Activated CD4-positive, CD25-positive, alpha-beta regulatory T cell treated with anti-CD3 and anti-CD28 coated beads, Interleukin-2, amount 50 U/mL, for 24 hours (primary cell): ENCODE measurements at regions not wholly inside any gene's neighbourhood (a gene's known extent, or its start where the extent isn't known, plus 50 kb on each side); places are given as distances from the start of the nearest gene placed in this dataset.
"Not testable (repeated sequence)": the region's sequence is repeated elsewhere in the genome, so short reads cannot be mapped to it uniquely, and the experiment has no call there.

Experiments used
- ATAC-seq, 2 donors: fragments of 150-1000 bp; cut with Tn5 transposase; one replicate each; pipeline ENCODE4 v1.10.0; 2021; ENCODE audit warnings: mild to moderate bottlenecking in 1 of 2, moderate library complexity in 1 of 2

DNA sequence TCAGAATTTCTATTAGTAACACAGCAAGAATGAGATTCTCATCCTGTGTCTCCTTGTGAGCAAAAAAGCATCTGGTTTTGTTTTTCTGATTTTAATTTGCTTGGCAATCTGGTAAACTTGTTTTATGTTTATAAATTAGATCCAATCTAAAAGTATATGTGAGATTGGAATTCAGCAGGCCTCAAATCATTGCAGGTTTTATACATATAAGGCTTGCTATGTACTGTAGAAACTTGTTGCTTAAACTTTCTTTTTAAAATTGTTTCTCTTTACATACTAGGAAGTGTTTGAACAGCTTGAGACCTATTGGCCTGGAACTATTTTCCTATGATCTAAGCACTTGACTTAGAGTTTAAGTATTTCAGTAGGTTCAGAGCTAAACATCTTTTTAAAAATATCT is 1037.8 kb downstream of the NR2F1-AS1 start:
- no peak for ATAC-seq

DNA sequence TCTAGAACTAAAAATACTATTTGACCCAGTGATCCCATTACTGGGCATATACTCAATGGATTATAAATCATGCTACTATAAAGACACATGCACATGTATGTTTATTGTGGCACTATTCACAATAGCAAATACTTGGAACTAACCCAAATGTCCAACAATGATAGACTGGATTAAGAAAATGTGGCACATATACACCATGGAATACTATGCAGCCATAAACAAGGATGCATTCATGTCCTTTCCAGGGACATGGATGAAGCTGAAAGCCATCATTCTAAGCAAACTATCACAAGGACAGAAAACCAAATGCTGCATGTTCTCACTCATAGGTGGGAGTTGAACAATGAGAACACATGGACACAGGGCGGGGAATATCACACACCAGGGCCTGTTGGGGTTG is 1039.0 kb downstream of the NR2F1-AS1 start:
- ATAC-seq = not testable (repeated sequence)

DNA sequence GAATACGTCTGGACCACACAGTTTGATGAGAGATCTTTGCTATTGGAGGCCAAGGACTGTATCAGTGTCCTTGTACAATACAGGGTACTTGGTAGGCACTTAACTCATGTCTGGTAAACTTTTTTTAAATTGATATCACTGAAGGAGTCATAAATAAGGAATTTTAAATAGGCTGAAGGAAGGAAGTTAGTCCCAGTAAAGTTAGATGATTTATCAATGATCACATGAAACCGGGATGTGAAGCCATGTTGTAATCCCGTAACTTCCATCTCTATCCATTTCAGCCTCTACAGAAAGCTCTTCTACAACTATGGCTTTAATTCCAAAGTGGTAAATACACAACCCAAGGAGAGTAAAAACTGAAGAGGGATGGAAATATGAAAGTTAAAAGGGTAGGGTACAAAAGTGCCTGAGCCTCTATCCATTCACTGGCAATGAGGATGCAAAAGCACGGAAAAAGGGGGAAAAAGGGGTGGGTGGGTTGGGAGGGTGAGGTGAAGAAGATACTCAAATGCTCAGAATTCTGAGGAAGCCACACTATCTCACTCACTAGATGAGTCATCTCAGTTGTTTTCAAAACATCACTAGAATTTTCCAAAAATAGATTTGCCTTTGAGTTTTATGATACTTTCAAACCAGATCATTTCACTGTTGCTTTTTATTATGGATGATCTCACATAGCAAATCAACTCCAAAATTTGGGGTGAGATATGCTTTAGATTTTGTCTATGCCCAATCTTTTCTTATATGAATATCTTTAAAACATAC is 1053.5 kb downstream of the NR2F1-AS1 start:
- no peak for ATAC-seq

DNA sequence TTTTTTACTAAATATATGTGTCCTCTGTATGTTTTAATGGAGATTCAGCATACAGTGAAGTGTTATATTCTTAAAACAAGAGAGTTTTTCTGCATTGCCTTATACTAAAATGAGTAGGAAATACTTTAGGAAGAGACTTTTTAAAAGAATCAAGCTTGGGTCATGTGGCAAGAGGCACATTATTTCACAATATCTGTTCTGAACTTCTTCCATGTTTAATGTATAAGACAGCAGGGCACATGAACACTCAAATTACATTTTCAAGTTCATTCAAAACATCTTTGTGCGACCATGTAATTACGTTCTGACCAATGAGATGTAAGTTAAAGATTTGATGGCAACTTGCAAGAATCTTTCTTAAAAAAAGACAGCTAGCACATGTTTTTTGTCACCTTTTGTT is 1055.9 kb downstream of the NR2F1-AS1 start:
- no peak for ATAC-seq

DNA sequence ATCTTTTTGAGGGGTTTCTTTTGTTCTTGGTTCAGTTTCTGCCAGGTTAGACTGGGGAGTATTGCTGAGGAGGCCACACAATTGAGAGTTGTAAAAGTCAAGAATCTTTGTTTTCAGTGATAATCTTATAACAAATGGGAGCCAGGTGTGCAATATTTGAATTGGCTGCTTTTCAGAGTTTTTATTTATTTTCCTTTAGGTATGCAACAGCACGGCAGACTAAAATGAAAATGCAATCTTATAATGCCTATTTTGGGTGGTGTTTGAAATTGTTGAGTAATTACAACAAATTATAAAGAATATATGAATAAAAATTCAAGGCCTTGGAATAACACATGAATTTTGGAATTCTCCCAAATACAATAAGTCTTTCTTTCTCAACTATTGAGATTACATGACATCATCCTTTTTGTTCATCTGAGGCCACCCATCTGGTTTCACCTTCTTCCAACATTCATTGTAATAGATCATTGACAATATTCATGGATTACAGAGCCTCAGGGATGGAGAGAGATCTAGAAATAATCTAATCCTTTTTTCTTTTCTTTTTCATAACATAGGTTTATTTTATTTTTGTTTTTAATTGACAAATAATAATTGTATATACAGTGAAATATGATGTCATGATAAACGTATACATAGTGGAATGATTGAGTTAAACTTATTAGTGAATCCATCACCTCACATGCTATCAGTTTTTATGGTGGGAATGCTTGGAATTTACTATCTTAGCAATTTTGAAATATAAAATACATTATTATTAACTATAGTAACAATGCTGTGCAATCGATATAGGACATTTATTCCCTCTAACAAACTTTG is 1061.0 kb downstream of the NR2F1-AS1 start:
- ATAC-seq = no peak

DNA sequence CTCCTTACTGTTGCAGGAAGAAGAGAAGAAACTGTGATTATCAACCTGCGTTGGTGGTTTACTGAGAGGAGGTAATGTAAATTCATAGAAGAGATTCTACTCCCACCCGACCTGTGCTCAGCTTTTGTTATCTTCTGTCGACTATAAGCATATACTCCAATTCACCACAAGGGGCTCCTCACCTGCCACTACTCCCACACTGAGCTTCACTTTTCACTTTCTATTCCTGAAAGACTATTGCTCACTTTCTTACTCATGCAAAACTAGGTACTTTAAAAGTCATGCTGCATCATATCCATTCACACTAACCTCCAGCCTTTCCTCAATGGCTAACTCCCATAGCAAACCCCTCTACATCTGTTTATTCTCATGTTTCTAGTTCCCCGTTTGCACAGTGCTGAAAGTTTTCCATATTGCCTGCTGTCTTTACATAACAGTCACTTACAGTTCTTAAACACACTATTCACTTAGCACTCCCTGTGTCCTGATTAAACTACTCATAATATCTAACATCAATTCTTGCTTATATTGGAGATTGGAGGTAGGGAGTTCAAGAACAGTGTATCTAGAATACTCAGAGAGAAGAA is 1062.6 kb downstream of the NR2F1-AS1 start:
- peak; percentile 41 to 46 for ATAC-seq

DNA sequence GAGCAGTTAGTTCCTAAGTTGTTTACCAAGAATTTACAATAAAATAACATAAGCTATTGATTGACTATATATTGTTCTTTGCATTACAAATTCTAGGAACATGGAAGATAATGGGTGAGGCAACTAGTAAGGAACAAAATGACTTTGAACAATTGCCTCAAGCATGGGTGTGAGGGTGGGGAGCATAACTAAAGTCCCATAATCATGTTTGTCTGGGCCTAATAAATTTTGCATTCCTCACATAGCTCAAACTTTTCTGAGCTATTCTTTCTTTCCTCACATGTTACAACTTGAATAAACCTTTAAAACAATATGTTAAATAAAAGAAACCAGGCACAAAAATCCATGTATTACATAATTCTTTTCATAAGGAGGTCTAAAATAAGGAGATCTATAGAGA is 1066.1 kb downstream of the NR2F1-AS1 start:
- ATAC-seq = no peak

DNA sequence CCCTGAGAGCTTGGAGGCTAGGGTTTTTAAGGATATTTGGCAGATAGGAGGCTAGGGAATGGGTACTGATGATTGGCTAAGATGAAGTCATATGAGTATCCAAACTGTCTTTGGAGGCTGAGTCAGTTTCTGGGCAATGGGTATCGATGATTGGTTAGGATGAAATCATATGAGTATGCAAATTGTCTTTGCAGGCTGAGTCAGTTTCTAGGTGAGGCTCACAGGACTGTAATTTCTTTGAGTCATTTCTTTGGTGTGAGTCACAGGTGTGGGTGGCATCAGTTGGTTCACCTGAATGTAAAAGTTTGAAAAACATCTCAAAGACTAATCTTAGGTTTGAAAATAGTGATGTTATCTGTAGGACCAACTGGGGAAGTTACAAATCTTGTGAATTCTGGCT is 1068.0 kb downstream of the NR2F1-AS1 start:
- peak; percentile 32 to 43 for ATAC-seq

DNA sequence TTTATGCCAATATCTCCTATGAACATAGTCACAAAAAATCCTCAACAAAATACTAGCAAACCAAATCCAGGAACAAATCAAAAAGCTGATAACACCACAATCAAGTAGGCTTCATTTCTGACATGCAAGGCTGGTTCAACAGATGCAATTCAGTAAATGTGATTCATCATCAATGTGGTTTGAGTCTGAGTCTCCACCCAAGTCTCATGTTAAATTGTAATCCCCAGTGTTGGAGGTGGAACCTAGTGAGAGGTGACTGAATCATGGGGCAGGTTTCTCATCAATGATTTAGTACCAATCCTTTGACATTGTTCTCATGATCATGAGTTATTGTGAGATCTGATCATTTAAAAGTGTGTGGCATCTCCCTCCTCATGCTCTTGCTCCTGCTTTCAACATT is 1072.7 kb downstream of the NR2F1-AS1 start:
- ATAC-seq = no peak

DNA sequence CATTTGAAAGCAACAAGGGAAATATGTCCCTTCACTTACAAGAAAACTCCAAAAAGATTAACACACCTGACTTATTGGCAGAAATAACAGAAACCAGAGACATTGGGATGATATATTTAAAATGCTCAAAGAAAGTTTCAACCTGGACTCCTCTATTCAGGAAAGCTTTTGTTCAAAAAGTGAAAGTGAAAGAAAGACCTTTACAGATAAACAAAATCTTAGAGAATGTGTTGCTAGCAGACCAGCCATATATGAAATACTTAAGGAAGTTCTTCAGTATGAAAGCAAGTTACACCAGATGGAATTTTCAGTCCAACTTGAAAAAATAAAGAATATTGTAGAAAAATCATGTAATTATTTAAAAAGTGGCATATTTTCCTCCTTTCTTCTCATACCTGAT is 1075.1 kb downstream of the NR2F1-AS1 start:
- no peak for ATAC-seq

DNA sequence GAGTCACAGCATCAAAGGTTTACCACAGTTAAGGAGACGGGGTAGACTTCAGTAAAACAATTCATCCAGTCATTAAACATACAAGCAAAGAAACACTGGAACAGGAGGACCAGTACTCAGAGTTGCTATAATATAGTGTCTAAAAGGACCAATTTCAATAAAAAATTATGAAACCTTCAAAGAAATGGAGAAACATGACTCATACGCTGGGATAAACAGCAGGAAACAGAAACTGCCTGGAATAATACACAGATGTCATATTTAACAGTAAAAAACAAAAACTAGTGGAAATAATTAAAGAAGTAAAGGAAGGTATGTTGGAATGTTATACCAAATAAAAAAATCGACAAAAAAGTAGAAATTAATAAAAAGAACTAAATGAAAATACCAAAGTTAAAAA is 1075.9 kb downstream of the NR2F1-AS1 start:
- ATAC-seq = no peak

DNA sequence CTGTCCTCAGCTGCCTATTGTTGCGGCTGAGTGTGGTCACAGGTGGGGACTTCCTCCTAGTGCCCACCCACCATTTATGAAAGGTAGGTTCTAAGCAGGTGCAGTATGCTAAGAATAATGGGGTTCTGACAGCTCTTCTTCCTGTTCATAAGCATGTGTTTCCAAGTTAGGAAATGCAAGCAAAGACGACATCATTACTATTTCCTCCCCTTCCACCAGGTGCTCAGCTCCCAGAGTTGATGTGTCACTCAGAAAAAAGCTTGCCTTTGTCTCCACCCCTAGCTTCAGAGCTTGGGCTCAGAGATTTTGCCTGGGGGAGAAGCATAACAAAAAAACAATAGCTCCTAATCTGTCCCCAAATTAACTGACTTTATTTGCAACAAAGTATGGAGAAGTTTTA is 1076.7 kb downstream of the NR2F1-AS1 start:
- ATAC-seq = no peak

DNA sequence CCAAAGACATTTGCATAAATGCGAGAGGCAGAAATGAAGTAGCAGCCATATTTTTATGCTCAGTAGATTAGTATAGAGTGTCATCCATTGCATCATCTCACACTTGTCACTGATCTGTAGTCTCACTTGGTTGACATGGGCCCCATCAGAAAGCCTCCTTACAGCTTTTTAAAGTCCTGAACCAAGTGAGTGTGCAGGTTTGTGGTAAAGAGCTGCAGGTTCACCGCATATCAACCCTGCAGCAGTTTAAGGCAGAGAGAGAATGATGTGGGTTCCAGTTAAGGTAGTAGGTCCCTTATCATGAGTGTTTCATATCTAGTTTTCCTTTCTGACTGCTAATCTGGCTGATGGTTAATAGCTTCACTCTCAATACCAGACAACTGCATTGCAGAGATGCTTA is 1080.3 kb downstream of the NR2F1-AS1 start:
- no peak for ATAC-seq

DNA sequence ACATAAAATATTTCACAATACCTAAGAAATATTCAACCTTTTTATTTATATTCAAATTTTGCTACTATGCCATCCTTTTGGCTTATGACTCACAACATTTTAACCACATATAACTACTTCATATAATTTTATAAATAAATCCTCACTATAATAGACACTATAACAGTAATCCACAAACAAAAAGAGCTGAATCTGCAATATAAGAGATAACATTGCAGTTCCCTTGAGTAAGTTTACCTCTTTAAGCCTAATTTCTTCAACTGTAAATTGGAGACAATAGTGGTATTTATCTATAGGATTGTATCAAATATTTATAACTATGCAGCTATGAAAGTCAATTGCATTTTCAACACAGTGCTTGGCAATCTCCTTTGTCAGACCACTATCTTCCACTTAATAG is 1084.5 kb downstream of the NR2F1-AS1 start:
- no peak for ATAC-seq

DNA sequence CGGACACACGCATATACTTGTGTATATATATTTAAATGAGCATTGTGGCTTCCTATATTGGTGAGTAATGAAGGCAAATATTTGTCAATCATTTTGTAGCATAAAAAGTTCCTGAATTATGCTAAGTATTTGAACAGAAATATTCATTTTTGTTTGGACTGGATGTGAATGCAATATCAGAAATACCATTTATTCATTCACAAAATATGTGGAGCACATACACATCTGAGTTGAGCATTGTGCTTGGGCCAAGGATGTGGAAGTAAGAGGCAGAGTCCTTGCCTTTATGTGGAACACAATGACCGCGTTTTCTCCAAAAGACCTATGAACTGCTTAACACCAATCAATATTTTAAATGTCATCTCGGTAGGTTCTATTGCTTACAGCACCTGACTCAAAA is 1086.5 kb downstream of the NR2F1-AS1 start:
- no peak for ATAC-seq

DNA sequence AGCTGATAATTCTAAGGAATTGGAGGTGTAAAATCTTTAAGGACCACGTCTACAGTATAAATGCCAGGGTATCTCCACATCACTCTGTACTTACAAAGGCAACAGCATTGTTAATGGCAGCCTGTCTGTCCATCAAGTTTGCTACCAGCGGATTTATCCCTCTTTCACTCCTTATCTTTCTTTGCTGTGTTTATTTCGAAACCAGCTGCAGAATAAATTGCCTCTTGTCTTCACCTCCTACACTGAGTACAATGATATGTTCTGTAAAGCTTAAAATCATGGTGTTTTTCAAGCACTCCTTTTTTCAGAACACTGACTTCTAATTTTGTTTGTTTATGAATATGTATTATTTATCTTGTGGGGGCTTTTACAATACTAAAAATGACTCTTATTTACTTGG is 1088.1 kb downstream of the NR2F1-AS1 start:
- no peak for ATAC-seq

DNA sequence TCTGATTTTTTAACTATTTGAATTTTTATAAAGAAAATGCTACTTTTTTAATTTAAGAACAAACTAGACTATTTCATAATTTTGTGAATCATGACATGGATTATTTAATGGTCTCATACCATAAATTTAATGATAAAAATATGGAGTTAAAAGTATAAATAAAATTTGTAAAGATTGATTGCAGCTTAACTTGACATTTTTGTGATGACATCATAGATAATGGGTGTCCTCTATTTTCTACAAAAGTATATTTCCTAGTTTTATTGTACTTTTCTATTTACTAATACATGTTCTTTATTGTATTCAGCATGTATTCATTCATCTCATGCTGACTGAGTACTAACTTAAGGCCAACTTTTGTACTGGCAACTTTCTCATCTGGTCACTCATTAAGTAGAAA is 1096.5 kb downstream of the NR2F1-AS1 start:
- no peak for ATAC-seq

DNA sequence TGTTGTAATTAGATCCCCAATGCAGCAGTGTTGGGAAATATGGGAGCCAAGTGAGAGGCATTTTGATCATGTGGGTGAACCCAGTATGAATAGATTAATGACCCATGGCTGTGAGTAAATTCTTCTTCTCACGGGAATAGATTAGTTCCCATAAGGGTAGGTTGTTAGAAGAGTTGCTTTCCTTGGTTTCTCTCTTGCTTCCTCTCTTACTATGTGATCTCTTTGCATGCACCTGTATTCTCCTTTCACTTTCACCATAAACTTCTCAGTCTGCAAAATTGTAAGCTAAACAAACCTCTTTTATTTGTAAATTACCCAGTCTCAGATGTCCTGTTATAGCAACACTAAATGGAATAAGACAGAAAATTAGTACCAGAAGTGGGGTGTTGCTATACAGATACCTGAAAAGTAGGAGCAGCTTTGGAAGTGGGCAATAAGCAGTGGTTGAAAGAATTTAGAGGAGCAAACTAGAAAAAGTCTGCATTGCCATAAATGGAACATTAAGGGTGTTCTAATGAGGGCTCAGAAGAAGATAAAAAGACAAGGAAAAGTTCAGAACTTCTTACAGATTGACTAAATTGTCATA is 1090.0 kb upstream of the ARRDC3 start:
- ATAC-seq = no peak

DNA sequence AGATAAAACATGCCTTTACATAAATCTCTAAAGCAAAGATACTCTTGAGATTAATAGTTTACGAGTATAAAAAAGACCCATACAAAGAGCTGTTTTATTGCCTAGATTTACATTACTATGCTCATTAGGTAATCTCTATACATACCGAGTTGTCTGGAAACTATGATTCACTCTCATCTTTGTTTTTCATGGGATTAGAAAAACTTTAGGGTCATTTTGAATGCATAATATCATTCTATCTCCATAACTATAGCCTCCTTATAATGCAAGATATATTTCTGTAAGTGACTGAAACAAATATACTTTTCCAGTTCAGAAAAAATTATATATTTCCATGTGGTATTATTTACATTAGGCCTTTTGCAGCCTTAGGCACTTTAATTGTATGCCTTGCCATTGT is 1088.7 kb upstream of the ARRDC3 start:
- no peak for ATAC-seq

DNA sequence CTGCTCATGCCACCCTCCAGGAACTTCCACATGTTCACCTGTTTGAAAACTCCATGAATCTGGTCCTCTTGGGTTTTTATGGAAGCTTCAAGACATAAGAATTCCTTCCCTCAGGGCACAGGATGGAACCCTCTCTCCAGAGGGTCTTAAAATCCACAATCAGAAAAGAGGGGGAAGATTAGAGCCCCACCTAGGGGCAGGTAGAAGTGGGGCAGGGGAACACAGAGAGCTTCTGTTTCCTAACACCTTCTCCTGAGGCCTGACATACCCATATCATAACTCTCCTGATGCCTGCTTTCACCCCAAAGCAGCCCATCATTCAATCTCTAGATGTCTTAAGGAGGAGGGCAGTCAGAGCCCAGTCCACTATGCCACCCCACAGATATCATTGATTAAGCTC is 1087.7 kb upstream of the ARRDC3 start:
- ATAC-seq = no peak

DNA sequence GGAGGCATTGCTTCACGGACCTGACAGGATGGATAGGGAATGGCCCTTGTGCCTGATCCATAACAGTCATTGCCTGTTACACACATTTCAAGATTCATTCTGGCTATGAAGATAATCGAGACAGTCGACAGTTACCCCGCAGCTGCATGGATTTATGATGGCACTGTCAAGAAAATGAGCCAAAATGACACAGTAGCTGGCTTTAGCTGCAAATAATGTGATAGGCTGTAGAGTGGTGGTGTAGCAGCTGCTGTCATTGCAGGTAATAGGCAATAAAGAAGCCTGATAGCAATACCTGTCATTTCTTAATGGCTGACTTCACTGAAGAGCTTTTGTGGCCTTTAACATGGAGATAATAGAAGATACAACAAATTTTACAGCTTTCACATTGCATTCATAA is 1085.2 kb upstream of the ARRDC3 start:
- ATAC-seq = no peak

DNA sequence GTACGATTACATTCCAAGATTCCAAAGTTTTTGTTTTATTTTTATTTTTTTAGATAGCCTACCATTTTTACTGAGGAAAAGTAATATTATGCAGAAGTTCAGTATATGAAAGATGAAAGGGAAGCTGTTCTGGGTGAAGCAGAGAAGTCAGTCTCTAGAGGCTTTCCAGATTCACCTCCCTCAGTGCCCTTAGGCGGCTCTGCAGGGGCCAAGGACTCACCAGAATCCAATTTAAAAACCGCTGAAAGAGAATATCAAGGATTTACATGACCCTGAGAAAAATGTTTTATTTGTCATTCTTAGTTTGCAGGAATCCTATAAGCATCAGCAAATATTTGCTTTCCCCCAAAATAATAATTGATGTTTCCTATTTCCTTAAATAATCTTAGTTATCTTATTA is 1084.6 kb upstream of the ARRDC3 start:
- ATAC-seq = no peak

DNA sequence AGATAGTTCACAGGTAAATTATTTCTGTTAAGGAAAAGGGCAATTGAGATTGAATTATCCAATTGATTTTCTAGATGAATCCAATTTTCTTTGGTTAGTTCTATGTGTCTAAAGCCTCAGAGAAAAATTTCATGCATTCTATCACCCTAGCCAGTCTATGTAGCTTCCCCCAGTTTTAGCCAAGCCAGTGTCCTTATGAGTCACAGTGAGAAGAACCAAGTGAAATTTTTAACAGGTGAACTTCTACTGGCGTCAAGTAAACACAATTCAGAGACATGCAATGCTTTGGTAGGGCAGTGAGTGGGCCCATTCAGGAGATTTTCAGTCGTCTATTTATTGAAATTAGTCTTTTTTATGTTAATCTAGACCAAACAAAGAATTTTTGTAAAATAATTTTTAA is 1077.4 kb upstream of the ARRDC3 start:
- ATAC-seq = no peak

DNA sequence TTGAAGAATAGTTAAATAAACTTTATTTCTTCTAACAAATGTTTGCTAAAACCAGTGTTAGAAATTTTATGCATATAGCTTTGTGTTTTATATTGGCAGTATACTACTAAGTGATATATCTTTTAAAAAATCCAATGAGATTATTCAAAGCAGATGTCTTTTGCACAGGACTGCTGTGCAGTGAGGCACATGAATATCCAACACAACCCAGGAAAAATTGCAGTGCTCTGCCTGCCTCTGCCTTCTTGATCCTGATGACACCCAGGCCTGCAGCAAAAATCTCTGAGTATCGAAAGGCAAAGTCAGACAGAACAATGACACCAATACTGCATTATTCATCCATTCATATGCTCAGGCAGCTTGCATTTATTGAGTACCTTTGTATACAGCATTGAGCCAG is 1076.5 kb upstream of the ARRDC3 start:
- ATAC-seq = no peak
